ENCODE measurements at regions not wholly inside any gene's neighbourhood (a gene's known extent, or its start where the extent isn't known, plus 50 kb on each side); places are given as distances from the start of the nearest gene placed in this dataset.

GRCh38 chr16:8137606-8138005, 452.7 kb downstream of the TMEM114 start:
- no peak for TF ChIP-seq FOXP2 (optimal IDR thresholded peaks at IDR 0.05; ENCODE audit: borderline replicate concordance, extremely low read depth, extremely low read length, insufficient read depth)
- TF ChIP-seq SIN3A (IDR thresholded peaks at IDR 0.05; ENCODE audit: borderline replicate concordance, insufficient read depth, low read length), result no peak
- no peak for TF ChIP-seq TAF1 (IDR thresholded peaks at IDR 0.05; ENCODE audit: borderline replicate concordance, insufficient read depth, low read length)
- TF ChIP-seq POLR2AphosphoS5 (IDR thresholded peaks at IDR 0.05; ENCODE audit: low read depth, low read length), result no peak

GRCh38 chr16:8130197-8130596, 460.1 kb downstream of the TMEM114 start:
- TF ChIP-seq FOXP2 (optimal IDR thresholded peaks at IDR 0.05; ENCODE audit: borderline replicate concordance, extremely low read depth, extremely low read length, insufficient read depth) (no peak), TAF1 (IDR thresholded peaks at IDR 0.05; ENCODE audit: borderline replicate concordance, insufficient read depth, low read length) (no peak), POLR2AphosphoS5 (IDR thresholded peaks at IDR 0.05; ENCODE audit: low read depth, low read length) (no peak), REST (IDR thresholded peaks at IDR 0.05; ENCODE audit: insufficient read depth in 1 of 2, low read depth in 2 of 2, low read length in 2 of 2) (no peak), SIN3A (IDR thresholded peaks at IDR 0.05; ENCODE audit: borderline replicate concordance, insufficient read depth, low read length) (no peak)

GRCh38 chr16:8127070-8127469, 463.2 kb downstream of the TMEM114 start:
- TF ChIP-seq REST (IDR thresholded peaks at IDR 0.05; ENCODE audit: insufficient read depth in 1 of 2, low read depth in 2 of 2, low read length in 2 of 2) (no peak), TAF1 (IDR thresholded peaks at IDR 0.05; ENCODE audit: borderline replicate concordance, insufficient read depth, low read length) (no peak), SIN3A (IDR thresholded peaks at IDR 0.05; ENCODE audit: borderline replicate concordance, insufficient read depth, low read length) (no peak), POLR2AphosphoS5 (IDR thresholded peaks at IDR 0.05; ENCODE audit: low read depth, low read length) (no peak), FOXP2 (optimal IDR thresholded peaks at IDR 0.05; ENCODE audit: borderline replicate concordance, extremely low read depth, extremely low read length, insufficient read depth) (no peak)

- no peak for TF ChIP-seq POLR2AphosphoS5 (IDR thresholded peaks at IDR 0.05; ENCODE audit: low read depth, low read length)
- no peak for TF ChIP-seq FOXP2 (optimal IDR thresholded peaks at IDR 0.05; ENCODE audit: borderline replicate concordance, extremely low read depth, extremely low read length, insufficient read depth)
- no peak for TF ChIP-seq SIN3A (IDR thresholded peaks at IDR 0.05; ENCODE audit: borderline replicate concordance, insufficient read depth, low read length)
- no peak for TF ChIP-seq TAF1 (IDR thresholded peaks at IDR 0.05; ENCODE audit: borderline replicate concordance, insufficient read depth, low read length)
- no peak for TF ChIP-seq REST (IDR thresholded peaks at IDR 0.05; ENCODE audit: insufficient read depth in 1 of 2, low read depth in 2 of 2, low read length in 2 of 2)
These were observed 464.0 kb downstream of the TMEM114 start for GRCh38 chr16:8126313-8126712.

GRCh38 chr16:8120001-8120400, 470.3 kb downstream of the TMEM114 start:
- TF ChIP-seq TAF1 (IDR thresholded peaks at IDR 0.05; ENCODE audit: borderline replicate concordance, insufficient read depth, low read length), result no peak
- no peak for TF ChIP-seq FOXP2 (optimal IDR thresholded peaks at IDR 0.05; ENCODE audit: borderline replicate concordance, extremely low read depth, extremely low read length, insufficient read depth)
- no peak for TF ChIP-seq POLR2AphosphoS5 (IDR thresholded peaks at IDR 0.05; ENCODE audit: low read depth, low read length)
- no peak for TF ChIP-seq SIN3A (IDR thresholded peaks at IDR 0.05; ENCODE audit: borderline replicate concordance, insufficient read depth, low read length)
- TF ChIP-seq REST (IDR thresholded peaks at IDR 0.05; ENCODE audit: insufficient read depth in 1 of 2, low read depth in 2 of 2, low read length in 2 of 2), result no peak

All from PFSK-1 (cell line).